HG03432 (cell line): ENCODE measurements at regions not wholly inside any gene's neighbourhood (a gene's known extent, or its start where the extent isn't known, plus 50 kb on each side); places are given as distances from the start of the nearest gene placed in this dataset.
"Not testable (repeated sequence)": the region's sequence is repeated elsewhere in the genome, so short reads cannot be mapped to it uniquely, and the experiment has no call there.

Source experiments
- ATAC-seq: cut with Tn5 transposase; IDR thresholded peaks from one replicate; pipeline ENCODE4 v1.9.1; 2021; ENCODE audit warnings: mild to moderate bottlenecking, moderate library complexity; ENCODE audit not compliant: unreplicated experiment

DNA sequence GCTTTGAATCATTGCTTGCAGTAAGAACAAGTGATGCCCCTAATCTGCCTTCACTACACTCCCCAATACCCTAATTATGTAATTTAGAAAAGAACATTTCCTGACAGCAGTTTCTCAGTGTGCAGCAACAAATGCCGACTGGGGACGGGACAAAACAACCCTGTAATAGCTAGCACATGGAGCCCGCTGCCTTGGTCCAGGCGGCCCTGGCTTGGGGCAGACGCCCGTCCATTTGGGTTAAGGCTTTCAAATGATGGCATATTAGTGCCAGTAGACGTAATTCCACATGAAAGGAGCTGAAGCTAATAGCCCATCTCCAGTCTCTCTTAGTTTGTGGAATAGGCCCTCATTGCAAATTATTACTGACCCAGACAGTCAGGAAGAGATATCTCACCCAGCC is 150.6 kb upstream of the PITX1 start:
- ATAC-seq = no peak

DNA sequence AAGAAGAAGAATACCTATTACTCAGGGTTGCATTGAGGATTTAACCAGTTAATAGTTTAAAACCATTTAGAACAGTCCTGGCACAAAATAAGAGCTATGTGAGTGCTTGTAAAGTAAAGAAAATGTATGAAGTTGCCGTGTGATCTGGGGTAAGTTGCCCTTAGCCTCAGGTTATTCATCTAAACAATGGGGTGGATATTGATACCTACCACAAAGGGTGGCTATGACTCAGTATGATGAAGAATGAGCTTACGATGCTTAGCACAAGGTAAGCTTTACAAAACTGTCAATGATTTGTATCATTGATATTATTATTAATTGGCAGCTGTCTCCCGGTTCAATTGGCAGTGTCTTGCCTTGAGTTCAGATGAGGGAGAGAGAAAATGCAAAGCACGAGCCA is 149.4 kb upstream of the PITX1 start:
- ATAC-seq = no peak

DNA sequence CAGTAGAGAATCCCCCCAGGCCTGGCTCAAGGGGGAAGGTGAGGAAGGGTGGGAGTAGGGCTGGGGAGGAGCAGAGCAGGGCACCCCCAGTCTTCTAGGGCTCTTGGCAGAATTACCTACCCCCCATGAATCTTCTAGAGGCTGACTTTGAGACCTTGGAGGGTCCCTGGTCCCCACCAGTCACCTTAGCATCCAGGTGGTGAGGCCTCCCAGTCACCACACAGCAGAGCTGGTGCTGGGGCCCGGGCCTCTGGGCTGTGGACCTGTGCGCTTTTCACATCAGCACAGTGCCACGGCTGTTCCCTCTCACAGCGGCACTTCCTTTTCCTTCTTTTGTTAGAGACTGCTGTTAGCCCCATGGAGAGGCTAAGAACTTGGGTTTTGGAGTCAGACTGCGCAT is 148.6 kb upstream of the PITX1 start:
- no peak for ATAC-seq

DNA sequence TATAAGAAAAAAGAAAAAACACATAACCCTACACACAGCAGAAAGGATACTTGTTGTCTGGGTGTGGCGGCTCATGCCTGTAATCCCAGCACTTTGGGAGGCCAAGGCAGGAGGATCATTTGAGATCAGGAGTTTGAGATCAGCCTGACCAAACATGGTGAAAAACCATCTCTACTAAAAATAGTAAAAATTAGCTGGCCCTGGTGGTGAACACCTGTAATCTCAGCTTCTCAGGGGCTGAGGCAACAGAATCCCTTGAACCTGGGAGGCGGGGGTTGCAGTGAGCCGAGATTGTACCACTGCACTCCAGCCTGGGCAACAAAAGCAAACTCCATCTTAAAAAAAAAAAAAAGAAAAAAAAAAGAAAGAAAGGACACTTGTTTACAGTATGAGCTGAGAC is 147.6 kb upstream of the PITX1 start:
- ATAC-seq = no peak

DNA sequence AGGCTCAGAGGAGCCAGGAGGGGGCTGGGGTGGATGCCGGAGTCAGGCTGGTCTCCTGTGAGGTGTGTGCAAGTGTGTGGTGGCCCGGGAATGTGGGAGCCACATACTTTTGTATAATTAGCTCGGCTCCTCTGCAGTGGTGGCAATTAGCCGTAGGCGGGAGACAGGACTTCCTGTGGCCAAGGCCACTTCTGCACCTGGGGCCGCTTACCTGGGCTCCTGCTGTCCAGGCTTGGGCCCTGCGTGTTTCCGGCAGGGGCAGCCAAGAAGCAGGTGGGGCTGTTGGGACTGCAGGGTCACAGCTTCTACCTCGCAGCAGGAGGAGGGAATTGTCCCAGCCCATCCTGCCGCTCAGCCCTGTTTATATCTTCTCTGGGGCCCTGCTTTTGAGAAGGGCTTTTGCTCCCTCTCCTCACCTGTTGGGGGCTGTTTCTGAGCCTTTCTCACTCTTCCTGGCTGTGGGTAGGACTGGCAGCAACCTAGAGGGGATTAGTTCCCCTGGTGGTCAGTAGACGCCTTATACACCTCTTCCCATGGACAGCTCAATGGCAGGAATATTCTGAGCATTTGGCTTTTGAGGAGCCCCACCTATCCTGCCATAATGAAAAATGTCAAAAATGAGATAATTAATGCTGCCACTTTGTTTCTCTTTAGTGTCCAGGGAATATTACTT is 145.4 kb upstream of the PITX1 start:
- ATAC-seq = no peak

DNA sequence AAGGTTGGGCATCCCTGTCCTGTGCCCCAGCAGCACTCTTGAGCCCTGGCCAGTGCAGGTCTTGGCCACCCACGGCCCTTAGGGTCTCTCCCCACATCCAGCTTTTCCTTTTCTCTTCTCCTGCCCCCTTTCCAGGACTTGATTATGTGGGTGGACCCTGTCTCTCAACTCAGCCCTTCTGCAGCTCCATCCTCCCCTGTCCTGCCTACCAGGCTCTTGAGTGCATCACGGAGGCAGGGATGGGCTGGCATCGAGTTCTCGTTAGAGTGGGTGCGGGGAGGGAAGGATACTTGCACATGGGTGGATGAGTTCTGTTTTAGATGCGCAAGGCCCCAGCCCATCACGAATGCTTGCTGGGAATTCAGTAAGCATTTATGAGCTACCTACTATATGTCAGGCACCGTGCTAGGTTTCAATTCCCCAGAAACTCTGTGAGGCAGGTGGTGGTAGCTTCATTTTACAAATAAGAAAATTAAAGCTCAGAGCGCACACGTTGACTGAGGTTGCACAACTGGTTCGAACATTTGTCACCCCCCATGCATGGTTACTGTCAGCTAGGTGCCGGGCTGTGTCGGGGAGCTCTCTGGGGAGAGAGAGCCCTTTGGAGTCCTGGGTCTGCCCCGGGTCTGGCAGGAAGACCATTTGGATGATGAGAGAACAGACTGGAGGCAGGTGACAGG is 144.6 kb upstream of the PITX1 start:
- no peak for ATAC-seq

DNA sequence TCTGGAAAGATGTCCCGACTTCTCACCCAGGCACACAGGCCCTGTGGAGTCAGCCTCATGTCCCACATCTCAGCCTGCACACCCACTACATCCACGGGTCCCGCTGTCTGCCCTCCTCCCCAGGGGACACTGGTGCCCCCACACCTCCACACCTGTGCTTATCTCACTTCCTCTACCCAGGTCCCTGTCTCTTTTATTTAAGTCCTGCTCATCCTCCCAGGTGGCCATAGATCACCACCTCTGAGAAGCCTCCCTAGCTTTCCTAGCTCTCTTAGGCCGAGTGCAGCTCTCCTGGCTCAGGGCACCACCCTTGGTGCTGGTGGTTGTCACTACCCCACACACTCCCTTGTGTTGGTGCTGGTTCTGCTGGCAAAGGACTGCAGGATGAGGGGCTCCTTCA is 143.6 kb upstream of the PITX1 start:
- ATAC-seq = no peak

DNA sequence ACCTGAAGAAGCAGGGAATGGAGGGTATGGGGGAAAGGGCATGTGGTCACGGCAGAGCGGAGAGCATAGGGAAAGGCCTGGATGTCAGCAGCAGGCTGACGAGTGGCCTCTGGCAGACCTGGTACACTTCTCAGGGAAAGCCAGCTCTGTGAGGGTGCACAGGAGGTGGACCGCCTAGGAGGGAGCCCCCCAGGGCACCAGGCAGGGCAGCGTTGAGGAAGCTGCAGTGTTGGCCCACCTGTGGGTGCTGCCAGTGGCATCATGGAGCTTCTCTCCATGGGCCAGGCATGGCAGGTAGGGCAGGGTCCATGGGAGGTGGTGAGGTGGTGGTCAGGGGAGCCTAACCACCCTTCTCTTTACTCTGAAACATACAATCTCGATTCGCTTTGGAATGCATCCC is 143.0 kb upstream of the PITX1 start:
- ATAC-seq = no peak

DNA sequence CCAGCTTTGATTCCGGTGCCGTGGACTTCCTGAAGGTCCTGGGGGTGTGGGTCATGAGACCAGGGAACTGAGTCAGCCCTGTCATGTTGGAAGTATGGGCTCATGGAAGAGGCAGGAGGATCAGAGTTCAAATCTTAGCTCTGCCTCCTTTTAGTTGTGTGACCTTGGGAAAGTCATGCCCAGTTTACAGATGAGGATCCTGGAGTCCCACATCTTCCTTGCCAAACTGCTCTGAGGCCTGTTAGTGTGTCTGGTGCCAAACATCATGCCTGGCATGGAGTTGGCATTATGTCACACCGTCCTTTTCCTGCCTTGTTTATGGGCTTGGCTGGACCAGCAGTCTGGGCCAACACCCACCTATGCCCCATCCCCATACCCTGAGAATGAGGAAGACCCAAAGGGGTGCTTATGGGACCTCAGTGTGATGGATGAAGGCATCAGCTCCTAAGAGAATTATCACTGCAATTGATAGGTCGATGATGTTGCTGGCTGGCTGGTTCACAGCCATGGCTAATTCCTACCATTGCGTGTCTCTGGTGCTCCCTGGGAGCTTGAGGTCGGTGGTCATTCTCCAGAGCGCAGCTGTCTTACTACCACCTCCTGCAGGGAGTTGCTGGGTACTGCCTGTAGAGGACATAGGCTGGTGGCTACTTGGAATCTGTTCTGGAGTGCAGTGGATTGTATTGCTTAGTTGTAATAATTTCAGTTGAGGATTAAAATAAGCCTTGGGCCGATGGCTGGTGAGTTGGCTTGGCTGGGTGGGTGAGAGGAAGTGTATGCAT is 140.5 kb upstream of the PITX1 start:
- no peak for ATAC-seq

DNA sequence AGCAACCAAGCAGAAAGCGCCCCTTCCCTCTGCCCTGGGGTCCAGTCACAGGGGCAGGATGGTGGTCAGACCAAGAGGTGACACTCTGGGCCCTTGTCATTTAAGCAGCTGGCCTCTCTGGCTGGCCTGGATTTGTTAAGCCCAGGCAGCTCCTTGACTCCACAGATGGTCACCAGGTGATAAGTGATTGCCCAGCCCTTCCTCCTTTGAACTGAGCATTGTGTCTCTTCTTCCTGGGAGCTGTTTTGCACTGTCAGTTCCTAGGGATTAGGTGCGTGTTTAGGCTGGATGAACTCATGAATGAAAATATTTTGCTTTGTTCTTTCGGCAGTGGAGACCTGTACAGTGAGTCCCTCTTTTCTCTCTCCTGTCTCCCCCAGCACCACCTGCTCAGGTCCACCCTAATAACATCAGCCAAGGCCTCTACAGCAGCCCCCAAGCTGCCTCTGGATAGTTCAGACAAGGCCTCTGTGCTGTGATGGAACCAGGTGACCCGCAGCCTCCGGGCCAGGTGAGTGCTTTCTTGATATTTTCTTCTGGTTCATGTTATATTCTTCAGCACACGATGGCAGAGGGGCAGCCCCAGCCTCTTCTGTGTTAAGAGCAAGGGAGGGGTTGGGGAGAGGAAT is 139.7 kb upstream of the PITX1 start:
- no peak for ATAC-seq

DNA sequence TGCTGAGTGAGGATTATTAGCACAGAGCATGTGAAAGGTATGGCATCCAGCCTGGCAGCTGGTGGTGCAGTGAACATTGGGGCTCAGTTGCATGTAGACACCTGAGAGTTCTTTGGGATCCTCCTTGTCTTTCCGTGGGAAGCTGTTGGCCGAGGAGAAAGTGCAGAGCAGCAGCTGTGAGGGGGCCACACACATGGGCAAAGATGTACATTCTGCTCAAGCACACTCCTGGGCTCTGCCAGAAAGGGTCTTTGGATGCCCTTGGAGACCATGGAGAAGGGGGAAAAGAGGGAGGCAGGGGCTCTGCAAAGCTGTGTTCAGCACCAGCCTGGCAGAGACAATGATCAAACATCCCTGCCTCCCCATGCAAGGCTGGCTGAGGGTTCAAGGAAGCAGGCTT is 138.7 kb upstream of the PITX1 start:
- ATAC-seq = no peak

DNA sequence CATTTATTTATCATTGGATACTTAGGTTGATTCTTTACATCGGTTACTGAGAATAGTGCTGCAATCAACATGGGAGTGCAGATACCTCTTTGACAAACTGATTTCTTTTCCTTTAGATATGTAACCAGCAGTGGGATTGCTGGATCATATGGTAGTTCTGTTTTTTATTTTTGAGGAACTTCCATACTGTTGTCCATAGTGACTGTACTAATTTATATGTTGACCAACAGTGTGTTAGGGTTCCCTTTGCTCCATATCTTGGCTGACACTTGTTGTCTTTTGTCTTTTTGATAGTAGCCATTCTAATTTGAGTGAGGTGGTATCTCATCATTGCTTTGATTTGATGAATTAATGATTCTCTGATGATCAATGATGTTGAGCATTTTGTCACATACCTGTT is 137.3 kb upstream of the PITX1 start:
- ATAC-seq = no peak

DNA sequence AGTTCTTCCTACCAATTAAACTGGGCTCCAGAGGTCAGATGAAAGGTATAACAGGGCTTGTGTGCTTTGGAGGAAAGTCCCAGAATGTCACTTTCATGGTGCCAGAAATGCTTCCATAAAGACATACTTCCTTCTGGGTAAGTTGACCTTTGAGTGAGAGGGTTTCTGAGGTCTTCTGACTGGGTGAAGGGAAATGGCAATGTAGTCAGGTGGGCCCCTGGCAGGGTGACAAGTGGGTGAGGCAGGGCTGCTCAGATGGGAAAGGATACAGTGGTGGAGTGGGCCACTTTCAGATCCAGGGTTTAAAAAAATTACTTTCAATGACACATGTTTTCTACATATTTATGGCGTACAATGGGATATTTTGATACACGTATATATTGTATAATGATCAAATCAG is 136.5 kb upstream of the PITX1 start:
- no peak for ATAC-seq

DNA sequence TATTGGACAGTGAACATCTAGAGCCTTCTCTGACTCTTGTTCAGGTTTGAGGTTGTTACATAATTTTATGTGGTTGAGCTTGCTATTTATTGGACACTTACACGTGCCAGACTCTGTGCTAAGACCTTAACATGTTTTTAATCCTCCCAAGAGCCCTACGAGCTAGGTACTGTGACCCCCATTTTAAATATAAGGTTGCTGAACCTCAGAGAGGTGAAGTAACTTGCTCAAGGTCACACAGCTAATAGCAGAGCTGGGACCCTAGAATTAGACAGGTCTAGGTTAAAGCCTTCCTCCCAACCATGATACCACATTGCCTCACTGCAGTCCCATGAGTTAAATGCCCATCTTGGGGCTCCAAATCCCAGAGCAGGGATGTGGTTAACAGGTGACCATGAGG is 135.7 kb upstream of the PITX1 start:
- ATAC-seq = no peak

DNA sequence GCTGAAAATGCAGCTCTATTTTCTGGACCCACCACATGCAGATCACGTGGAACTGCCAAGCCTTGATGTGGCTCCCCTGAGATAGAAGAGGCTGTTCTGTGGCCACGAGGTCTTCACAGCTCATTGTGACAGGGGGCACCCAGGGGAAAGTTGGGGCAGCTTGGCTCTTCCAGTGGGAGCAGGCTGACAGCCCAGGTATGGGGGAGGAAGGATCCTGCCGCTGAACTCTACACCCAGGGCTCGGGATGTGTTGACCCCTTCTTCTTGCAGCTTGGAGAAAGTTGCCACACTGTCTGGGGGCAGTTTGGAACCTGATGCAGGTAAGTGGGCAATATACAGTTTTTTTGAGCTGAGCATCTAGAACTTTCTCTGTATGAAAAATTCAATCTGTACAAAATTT is 133.6 kb upstream of the PITX1 start:
- no peak for ATAC-seq

DNA sequence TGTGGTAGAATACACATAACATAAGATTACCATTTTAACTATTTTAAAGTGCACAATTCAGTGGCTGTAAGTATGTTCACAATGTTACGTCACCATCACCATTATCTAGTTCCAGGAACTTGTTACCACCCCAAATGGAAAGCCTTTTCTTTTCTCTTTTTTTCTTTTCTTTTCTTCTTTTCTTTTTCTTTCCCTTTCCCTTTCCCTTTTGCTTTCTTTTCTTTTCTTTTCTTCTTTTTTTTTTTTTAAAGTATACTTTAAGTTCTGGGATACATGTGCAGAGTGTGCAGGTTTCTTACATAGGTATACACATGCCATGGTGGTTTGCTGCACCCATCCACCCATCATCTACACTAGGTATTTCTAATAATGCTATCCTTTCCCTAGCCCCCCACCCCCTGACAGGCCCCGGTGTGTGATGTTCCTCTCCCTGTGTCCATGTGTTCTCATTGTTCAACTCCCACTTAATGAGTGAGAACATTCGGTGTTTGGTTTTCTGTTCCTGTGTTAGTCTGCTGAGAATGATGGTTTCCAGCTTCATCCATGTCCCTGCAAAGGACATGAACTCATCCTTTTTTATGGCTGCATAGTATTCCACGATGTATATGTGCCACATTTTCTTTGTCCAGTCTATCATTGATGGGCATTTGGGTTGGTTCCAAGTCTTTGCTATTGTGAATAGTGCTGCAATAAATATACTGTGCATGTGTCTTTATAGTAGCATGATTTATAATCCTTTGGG is 131.0 kb upstream of the PITX1 start:
- ATAC-seq = not testable (repeated sequence)

DNA sequence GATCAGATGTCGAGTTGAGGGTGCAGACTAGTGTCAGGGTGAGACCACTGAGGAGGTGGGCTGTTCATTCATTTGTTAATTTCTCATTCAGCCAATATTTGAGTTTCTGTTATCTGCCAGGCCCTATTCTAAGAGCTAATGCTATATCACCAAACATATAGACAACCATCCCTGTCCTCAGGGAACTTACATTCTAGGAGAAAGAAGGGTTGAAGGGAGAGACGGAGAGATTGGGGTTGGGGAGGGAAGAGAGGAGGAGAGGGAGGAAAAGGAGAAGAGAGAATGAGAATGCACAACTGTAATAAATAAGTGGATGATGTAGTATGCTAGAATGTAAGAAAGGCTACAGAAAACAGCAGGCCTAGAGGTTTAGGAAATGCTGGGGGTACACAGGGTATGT is 129.9 kb upstream of the PITX1 start:
- ATAC-seq = no peak

DNA sequence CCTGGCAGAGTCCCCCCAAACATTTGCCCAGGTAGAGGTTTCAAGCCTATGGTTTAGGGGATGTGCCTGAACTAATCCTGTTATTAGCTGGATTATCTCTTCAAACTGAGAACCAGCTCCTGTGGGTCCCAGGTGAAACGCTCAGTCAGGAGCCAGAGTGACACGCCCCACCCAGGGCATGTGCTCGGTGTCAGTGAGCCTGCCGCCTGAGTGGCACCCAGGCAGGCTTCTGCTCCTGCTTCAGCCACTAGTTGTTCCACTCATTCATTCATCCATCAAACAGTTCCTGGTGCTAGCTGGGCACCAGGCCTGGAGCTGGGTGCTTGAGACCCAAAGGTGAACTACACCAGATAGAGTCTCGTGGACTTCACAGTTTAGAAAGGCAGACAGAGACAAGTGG is 129.4 kb upstream of the PITX1 start:
- no peak for ATAC-seq

DNA sequence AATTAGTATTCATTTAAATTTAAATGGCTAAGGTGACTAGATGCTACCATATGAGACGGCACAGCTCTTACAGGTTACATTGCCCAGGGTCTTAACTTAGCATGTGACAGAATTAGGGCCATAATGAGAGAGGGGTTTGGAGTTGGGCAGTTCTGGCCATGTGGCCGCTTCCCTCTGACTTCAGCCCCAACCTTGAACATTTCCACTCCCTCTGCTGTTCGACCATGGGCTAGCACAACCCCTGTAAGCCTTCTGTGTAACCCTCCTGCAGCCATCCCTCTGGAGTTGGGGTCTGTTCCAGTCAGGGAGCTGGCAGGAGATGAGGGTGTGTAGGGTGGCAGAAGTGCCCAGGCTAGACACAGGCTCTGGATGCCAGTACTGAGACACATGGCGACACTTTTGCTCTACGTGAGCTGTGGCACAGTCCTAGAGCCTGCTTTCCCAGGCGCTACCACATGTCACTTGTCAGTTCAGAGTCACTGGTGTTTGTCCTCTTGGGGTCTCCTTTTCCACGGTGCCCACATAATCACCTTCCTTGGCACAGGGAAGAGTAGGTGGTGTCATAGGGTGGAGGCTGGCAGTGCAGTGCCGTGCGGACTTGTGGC is 128.7 kb upstream of the PITX1 start:
- ATAC-seq = no peak

DNA sequence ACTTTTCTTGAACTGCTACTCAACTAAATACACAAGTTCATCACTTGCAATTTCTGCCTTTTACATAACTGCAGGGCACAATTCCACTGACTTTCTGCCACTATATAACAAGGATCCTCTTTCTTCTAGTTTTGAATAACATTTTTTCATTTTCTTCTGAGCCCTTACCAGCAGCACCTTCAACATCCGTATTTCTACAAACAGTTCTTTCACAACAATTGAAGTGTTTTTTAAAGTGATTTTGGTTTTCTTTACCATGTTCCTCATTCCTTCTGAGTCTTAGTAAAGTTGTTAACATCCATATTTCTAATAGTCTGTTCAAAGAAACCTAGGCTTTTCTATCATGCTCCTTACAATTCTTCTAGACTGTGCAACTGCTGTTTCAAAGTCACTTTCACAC is 127.2 kb upstream of the PITX1 start:
- ATAC-seq = no peak
